Fibroblast of the aortic adventitia (primary cell): ENCODE measurements at regions not wholly inside any gene's neighbourhood (a gene's known extent, or its start where the extent isn't known, plus 50 kb on each side); places are given as distances from the start of the nearest gene placed in this dataset.
"Not testable (repeated sequence)": the region's sequence is repeated elsewhere in the genome, so short reads cannot be mapped to it uniquely, and the experiment has no call there.

Experiments
- DNase-seq: peaks from one replicate; pipeline ENCODE4 v3.0.0-alpha.2; 2010; ENCODE audit warnings: low read depth
- H3K4me3 ChIP-seq: 2 replicates; pipeline ENCODE4 v1.5.1; 2011; ENCODE audit warnings: low read depth, mild to moderate bottlenecking, control low read depth, low read length, moderate library complexity
- CTCF ChIP-seq: IDR thresholded peaks from 2 replicates; pipeline ENCODE4 v1.5.1; 2011; ENCODE audit warnings: mild to moderate bottlenecking, low read length, control low read depth, inconsistent platforms; ENCODE audit not compliant: insufficient read depth

- peak; percentile 53 for DNase-seq
- TF ChIP-seq CTCF = no peak
- no peak overlapping the region for H3K4me3 ChIP-seq
These were observed 70.4 kb upstream of the APBB1IP start for GRCh38 chr10:26367771-26368170.

- TF ChIP-seq CTCF = no peak
- DNase-seq = no peak
- no peak overlapping the region for H3K4me3 ChIP-seq
These were observed 69.7 kb upstream of the APBB1IP start for GRCh38 chr10:26368463-26368862.

- no peak for TF ChIP-seq CTCF
- H3K4me3 ChIP-seq = no peak overlapping the region
- no peak for DNase-seq
These were observed 65.4 kb upstream of the APBB1IP start for GRCh38 chr10:26372513-26373354.

- H3K4me3 ChIP-seq = no peak overlapping the region
- TF ChIP-seq CTCF = no peak
- no peak for DNase-seq
These were observed 63.7 kb upstream of the APBB1IP start for GRCh38 chr10:26374426-26374825.

GRCh38 chr10:26377224-26377810 is 60.8 kb upstream of the APBB1IP start:
- H3K4me3 ChIP-seq, DNase-seq: not testable (repeated sequence)

GRCh38 chr10:26378861-26379294 is 59.3 kb upstream of the APBB1IP start:
- H3K4me3 ChIP-seq = no peak overlapping the region
- DNase-seq = peak; percentile 4
- TF ChIP-seq CTCF = no peak

GRCh38 chr10:26380815-26381214 is 57.3 kb upstream of the APBB1IP start:
- DNase-seq = peak; percentile 57
- no peak overlapping the region for H3K4me3 ChIP-seq
- TF ChIP-seq CTCF = no peak
